ENCODE measurements at regions not wholly inside any gene's neighbourhood (a gene's known extent, or its start where the extent isn't known, plus 50 kb on each side); places are given as distances from the start of the nearest gene placed in this dataset.

DNA sequence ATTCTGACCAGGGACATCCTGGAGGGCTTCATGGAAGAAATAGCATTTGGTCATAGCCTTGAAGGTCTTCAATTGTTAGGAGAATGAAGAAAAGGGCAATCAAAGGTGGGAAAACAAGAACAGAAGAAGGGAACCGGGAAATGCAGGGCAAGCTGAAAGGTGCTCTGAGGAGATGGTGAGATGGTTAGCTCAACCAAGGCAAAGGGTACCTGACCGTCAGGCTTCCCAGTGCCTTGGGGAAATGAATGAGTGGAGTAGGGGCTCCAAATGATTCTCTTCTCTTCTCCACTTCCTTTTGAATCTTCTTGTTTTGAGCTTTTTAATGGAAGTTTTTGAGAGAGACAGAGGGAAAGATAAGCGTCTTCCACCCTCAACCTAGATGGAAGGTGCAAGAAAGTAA, 155.6 kb upstream of the PWP1 start:
- in situ Hi-C loops (cut with HindIII; ENCODE audit: low pct_unique_long_range_greater_than_20kb, low sequenced_read_pairs) = no loop called here

DNA sequence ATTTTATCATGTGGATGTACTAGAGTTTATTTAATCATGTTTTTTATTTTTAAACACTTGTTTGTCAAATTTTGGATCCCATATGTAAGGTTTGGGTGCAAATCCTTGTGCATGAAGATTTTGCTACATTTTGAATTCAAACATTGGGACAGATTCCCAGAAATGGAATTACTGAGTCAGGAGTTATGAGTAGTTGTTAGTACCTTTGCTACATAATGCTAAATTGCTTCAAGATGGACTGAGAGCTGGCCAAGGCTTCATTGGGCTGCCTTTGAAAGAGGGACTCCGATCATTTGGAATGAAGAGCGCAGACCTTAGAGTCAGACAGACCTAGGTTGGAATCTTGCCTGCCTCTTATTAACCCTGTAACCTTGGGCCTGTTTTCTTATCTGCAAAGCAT, 154.9 kb upstream of the PWP1 start:
- in situ Hi-C loops (cut with HindIII; ENCODE audit: low pct_unique_long_range_greater_than_20kb, low sequenced_read_pairs) = no loop called here
- no peak for DNase-seq (ENCODE audit: low read depth)

More for the DNA sequence above, 155.6 kb upstream of the PWP1 start:
- no peak for DNase-seq (ENCODE audit: low read depth)

DNA sequence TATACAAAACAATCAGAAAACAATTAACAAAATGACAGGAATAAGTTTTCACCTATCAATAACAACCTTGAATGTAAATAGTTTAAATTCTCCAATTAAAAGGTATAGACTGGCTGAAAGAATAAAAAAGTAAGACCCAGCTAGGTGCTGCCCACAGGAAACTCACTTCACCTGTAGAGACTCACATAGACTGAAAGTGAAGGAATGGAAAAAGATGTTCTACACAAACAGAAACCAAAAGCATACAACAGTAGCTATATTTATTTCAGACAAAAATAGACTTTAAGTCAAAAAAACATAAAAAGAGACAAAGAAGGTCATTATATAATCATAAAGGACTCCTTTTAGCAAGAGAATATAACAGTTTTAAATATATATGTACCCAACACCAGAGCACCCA, 152.4 kb upstream of the PWP1 start:
- in situ Hi-C loops (cut with HindIII; ENCODE audit: low pct_unique_long_range_greater_than_20kb, low sequenced_read_pairs) = no loop called here
- no peak for DNase-seq (ENCODE audit: low read depth)

DNA sequence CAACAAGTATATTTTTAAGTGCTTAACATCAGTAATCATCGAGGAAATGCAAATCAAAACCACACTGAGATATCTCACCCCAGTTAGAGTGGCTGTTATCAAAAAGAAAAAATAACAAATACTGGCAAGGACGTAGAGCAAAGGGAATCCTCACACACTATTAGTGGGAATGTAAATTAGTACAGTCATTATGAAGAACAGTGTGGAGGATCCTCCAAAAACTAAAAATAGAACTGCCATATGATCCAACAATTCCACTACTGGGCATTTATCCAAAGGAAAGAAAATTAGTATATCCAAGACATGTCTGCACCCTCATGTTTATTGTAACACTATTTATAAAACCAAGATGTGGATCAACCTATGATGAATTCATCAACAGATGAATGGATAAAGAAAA, 149.0 kb upstream of the PWP1 start:
- in situ Hi-C loops (cut with HindIII; ENCODE audit: low pct_unique_long_range_greater_than_20kb, low sequenced_read_pairs) = no loop called here
- DNase-seq (ENCODE audit: low read depth) = no peak

DNA sequence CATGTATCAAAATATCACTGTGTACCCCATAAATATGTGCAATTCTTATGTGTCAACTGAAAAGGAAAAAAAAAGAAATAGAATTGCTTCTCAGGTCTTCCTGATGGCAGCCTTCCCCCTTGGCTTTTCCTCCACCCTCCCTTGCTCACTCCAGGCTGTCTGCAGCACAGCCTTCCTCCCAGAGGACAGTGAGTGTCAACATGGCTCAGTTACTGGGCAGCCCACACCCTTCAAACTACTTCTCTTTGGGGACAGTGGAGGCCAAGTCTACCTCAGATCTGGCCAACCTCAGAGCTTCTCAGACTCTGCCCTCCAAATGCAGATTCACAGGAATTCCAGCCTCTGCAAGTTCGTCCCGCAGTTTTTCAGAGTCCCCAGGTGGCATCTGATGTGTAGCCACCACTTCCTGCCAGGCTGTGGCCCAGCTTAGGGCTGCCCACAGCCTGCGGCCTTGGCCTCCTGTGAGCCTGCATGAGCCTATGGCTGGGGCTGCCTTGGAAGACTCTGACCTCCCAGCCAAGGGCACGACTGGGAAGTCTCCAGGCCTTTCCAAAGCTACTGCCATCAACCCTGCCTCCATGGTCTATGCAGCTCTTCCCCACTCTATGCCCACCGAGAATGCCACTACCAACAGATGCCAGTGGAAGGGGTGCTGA, 148.0 kb upstream of the PWP1 start:
- DNase-seq (ENCODE audit: low read depth) = no peak
- in situ Hi-C loops (cut with HindIII; ENCODE audit: low pct_unique_long_range_greater_than_20kb, low sequenced_read_pairs) = no loop called here

DNA sequence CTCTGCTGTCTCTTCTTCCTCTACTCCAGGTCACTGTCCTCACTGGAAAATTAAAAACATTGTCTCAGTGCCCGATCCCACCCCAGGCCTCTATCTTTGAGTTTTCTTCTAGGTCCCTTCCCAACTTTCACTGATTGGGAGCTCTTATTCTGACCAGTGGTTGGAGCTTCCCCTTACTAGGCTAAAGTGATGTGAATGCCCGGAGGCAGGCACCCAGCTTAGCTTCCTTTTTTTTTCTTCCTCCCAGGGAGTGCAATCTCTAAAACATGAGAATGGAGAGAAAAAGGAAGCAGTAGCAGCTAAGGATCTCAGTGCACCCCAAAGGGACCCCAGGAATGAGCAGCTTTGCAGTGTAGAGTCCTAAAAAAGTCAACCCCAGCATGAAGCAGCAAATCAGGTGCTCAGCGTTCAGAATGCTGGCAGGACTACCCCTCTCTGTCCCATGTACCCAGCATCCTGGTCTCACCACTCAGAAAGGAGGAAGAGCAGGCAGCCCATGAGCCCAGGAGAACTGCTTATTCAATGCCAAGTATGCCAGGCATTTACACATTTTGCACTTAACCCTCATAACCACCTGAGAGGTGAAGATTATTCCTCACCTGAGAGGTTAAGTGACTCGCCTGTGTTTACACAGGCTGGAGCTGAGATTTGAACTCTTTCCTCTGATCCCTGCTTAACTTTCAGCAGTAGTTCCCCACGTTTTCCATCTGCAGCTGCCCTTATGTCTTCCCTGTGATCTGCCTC, 146.2 kb upstream of the PWP1 start:
- in situ Hi-C loops (cut with HindIII; ENCODE audit: low pct_unique_long_range_greater_than_20kb, low sequenced_read_pairs) = no loop called here
- DNase-seq (ENCODE audit: low read depth) = no peak

DNA sequence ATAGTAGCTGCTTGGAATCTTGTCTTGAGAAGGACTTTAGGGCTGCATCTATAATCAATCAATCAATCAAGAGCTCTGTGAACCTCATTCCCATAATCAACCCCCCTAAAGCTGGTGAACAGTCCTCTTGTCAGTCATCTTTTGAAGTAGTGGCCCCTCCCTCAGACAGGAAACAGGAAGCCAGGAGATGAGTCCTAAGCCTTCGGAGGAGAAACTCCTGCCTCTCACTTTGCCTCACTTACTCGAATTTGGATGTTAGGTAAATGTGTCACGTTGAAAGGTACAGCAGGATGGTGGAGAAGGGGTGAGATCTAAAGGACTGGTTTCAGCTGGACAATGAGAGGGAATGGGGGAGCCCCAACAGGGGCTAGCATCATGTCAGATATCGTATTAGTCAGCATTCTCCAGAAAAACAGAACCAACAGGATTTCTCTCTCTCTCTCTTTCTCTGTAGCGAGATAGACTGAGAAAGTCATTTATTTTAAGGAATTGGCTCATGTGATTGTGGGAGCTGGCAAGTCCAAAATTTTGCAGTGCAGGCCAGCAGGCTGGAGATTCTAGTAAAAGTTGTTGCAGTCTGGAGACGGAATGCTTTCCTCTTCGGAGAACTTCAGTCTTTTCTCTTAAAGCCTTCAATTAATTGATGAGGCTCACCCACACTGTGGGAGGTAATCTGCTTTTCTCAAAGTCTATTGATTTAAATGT, 144.4 kb upstream of the PWP1 start:
- in situ Hi-C loops (cut with HindIII; ENCODE audit: low pct_unique_long_range_greater_than_20kb, low sequenced_read_pairs) = no loop called here
- DNase-seq (ENCODE audit: low read depth) = no peak

DNA sequence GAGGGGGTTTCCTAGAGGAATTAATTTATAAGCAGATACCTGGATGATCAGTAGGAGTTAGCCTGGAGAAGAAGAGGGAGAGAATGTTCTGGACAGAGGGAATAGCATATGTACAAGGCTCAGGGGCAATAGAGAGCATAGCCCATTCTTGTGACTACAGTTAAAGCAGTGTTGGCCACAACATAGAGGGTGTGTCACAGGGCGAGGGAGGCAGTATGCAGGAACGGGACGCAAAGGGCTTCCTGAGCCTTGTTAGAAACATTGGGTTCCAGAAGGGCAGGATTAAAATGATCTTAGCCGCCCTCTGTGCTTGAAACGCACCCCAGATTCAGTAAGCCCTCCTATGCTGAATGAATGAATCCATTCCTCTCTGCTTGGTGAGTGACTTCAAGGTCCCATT, 142.2 kb upstream of the PWP1 start:
- DNase-seq (ENCODE audit: low read depth) = no peak
- in situ Hi-C loops (cut with HindIII; ENCODE audit: low pct_unique_long_range_greater_than_20kb, low sequenced_read_pairs) = no loop called here

DNA sequence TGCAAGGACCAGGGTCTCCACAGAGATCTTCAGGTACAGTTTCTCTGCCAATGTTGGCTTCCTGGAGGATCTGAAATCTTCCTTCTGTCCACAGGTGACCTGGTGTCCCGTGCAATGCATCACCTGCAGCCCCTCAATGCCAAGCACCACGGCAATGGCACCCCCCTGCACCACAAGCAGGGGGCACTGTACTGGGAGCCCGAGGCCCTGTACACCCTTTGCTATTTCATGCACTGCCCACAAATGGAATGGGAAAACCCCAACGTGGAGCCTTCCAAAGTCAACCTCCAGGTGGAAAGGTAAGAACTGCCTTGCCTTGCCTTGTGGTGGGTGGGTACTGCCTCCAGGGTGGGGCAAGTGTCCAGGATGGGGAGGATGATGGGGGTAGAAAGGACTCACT, 141.8 kb upstream of the PWP1 start:
- in situ Hi-C loops (cut with HindIII; ENCODE audit: low pct_unique_long_range_greater_than_20kb, low sequenced_read_pairs) = no loop called here
- DNase-seq (ENCODE audit: low read depth) = no peak

DNA sequence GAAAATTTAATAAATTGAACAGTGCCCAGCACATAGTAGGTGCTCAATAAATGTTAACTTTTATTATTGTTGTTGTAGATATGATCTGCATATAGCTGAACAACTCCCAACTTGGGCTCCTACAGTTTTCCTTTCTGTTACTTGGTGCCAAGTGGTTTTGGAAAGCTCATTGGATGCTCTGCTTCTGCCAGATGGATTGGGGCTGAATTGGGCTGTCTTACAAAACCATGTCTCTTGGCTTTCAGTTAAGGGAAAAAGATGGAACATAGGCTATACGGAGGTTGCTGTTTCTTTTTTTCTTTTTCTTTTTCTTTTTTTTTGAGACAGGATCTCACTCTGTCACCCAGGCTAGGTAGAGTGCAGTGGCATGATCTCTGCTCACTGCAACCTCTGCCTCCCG, 140.7 kb upstream of the PWP1 start:
- DNase-seq (ENCODE audit: low read depth) = no peak
- in situ Hi-C loops (cut with HindIII; ENCODE audit: low pct_unique_long_range_greater_than_20kb, low sequenced_read_pairs) = no loop called here

DNA sequence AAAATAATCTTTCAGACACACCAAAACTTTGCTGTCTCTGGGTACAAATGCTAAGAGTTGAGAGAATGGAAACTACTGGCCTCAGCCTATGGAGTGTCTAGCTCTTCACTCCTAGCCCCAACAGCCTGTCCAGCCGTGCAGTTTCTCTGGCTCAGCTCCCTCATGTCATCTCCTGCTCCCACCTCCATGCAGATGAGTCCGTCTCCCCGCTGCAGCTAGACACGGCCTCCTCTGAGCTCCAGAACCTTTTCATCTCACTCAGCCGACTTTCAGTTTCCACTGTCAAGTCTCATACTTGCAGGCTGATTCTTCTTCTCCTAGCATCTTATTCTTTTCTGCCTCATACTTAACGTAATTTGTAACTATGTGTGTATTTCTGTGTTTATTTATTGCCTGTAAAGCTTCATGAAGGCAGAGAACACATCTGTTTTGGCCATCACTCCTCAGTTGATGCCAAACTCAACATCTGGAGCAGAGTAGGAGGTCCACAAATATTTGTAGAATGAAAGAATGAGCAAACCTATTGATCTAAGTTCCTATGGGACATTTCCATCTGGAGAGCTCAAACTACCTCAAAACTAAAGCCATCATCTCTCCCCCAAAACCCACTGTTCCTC, 139.8 kb upstream of the PWP1 start:
- DNase-seq (ENCODE audit: low read depth) = no peak
- in situ Hi-C loops (cut with HindIII; ENCODE audit: low pct_unique_long_range_greater_than_20kb, low sequenced_read_pairs) = no loop called here

DNA sequence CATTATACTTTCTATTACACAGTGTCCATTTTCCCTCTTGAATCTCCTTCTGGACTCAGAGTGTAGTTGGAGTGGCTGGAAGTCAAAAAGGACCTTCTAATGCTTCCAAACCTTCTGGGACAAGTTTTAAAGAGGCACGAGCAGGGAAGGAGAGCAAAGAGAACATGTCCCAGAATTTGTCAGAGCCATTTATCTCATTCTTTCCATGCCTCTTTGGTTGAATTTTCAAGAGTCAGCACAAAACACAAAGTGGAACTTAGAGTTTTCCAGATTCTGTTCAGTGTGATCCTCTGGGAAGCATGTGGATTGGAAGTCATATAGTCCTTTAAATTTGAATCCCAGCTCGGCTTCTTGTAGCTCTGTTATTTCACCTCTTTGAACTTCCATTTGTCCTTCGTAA, 138.2 kb upstream of the PWP1 start:
- in situ Hi-C loops (cut with HindIII; ENCODE audit: low pct_unique_long_range_greater_than_20kb, low sequenced_read_pairs) = no loop called here
- no peak for DNase-seq (ENCODE audit: low read depth)

DNA sequence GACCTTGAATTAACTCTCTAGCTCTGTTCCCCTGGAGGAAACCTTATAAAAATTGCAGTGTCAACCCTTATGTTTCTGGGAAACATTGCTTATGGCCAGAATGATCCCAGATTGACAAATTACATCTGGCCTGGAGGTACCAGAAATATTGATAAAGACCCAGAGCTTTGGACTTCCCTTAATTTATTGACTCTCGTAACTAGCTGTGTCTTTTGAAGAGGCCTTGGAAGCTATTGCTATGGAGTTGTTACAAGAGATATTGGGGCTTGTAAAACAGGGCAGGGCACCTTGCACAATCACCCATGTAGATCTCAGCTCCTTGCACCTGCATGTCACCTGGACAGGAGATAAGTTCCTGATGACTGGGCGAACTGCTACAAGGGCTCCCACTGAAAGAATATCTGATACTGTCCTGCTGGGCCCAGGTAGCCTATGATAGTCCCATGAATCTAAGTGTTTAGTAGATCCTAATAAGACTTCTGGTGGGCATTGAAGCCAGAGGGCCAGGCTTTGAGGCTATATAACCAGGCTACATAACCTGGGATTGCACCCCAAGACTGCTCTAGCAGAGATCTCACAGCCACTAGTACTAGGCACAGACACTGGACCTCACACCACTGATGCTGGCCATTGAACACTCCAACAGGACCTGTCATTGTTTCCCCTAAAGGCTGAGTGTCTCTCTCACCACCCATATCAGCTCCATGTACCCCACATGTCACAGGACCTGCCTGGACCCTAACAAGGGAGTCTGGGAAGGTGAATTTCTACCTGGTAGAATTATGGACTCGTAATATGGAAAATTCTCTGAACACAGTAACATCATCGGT, 135.7 kb upstream of the PWP1 start:
- no peak for DNase-seq (ENCODE audit: low read depth)
- in situ Hi-C loops (cut with HindIII; ENCODE audit: low pct_unique_long_range_greater_than_20kb, low sequenced_read_pairs) = no loop called here

DNA sequence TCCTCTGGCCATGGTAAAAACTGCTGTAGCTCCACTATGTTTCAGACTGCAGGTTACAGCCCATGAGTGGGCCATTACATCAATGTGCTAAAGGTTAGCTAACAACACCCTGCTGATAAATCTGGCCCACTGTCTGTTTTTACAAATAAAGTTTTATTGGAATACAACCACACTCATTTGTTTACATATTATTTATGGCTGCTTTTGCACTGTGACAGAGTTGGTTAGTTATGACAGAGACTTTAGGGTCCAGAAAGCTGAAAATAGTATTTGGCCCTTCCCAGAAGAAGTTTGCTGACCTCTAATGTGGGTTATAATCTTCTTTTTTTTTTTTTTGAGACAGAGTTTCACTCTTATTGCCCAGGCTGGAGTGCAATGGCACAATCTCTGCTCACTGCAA, 134.2 kb upstream of the PWP1 start:
- no peak for DNase-seq (ENCODE audit: low read depth)

DNA sequence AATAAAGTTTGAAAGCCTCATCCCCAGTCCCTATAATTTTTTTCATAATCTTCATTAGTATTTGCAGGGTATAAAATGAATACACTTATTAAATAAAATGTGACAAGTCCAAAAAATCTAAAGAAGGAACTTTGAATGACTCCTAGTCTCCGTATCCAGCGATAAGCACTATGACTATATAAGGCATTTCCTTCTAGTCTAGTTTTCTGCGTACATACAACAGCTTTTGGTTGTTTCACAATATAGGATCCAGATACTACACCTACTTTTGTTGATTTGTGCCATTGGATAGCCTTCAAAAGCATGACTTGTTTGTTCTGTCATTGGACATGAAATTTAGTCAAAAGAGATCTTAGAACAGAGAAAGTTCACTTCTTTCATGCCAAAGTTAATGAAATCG, 133.3 kb upstream of the PWP1 start:
- in situ Hi-C loops (cut with HindIII; ENCODE audit: low pct_unique_long_range_greater_than_20kb, low sequenced_read_pairs) = no loop called here
- no peak for DNase-seq (ENCODE audit: low read depth)

More for the DNA sequence above, 134.2 kb upstream of the PWP1 start:
- in situ Hi-C loops (cut with HindIII; ENCODE audit: low pct_unique_long_range_greater_than_20kb, low sequenced_read_pairs) = no loop called here

DNA sequence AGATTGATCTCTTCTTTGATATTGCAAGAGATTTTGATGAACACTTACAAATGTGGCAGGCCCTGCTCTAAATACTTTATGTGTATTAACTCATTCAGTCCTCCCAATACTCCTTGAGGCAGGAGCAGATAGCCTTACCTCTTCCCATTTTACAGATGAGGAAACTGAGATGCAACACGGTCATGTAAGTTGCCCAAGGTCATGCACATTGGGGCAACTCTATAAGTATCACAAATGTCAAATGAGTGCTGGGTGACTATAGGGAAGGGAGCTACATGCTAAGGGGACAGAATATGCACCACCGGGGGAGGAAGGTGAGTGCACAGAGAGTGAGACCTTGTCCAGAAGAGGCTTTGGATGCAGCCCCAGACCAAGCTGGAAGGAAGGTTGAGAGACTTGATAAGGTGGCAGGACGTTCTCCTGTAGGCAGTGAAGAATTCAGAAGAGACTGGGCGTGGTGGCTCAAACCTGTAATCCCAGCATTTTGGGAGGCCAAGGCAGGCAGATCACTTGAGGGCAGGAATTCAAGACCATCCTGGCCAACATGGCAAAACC, 132.3 kb upstream of the PWP1 start:
- no peak for DNase-seq (ENCODE audit: low read depth)
- in situ Hi-C loops (cut with HindIII; ENCODE audit: low pct_unique_long_range_greater_than_20kb, low sequenced_read_pairs) = no loop called here

DNA sequence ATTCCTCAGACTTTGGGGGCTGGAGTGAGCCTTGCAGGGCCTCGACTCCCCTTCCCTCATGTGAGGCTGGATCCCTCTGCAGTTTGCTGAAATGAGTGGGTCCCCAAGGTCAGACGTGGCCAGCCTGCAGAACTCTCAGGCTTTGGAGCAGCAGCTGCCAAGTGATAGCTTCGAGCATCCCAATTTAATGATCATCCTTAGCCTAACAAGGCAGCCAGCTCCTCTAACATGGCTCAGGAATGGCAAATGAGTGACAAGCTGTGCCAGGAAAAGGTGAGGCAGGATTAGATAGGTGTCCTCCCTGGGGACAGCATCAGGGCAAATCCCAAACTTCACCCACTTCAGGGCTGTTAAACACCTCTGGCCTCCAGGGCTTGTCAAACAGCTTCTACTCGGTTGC, 130.7 kb upstream of the PWP1 start:
- in situ Hi-C loops (cut with HindIII; ENCODE audit: low pct_unique_long_range_greater_than_20kb, low sequenced_read_pairs) = no loop called here
- no peak for DNase-seq (ENCODE audit: low read depth)

DNA sequence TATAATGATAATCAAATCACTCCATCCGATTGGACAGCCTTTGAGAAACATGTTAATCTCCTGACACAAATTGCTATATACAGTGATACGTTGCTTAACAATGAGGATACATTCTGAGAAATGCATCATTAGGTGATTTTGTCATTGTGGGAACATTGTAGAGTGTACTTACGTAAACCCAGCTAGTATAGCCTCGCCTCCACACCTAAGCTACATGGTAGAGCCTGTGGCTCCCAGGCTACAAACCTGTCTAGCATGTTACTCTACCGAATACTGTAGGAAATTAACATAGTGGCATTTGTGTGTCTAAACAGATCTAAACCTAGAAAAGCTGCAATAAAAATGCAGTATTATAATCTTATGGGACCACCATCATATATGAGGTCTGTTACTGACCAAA, 128.6 kb upstream of the PWP1 start:
- in situ Hi-C loops (cut with HindIII; ENCODE audit: low pct_unique_long_range_greater_than_20kb, low sequenced_read_pairs) = no loop called here

More for the DNA sequence above, 128.6 kb upstream of the PWP1 start:
- DNase-seq (ENCODE audit: low read depth) = no peak
